H1 (cell line): ENCODE measurements at regions not wholly inside any gene's neighbourhood (a gene's known extent, or its start where the extent isn't known, plus 50 kb on each side); places are given as distances from the start of the nearest gene placed in this dataset.

Experiments
- ASH2L ChIP-seq: fragments of 200-600, 300-600 bp; sonication (generic); IDR thresholded peaks from one replicate; pipeline ENCODE4 v1.7.1; 2017; ENCODE audit warnings: low read length
- FOSL1 ChIP-seq: IDR thresholded peaks from 2 replicates; pipeline ENCODE4 v1.6.1; 2011; ENCODE audit warnings: mild to moderate bottlenecking, low read depth, low read length, moderate library complexity; ENCODE audit not compliant: insufficient read depth
- GTF2F1 ChIP-seq: IDR thresholded peaks from 2 replicates; pipeline ENCODE4 v1.6.1; 2012; ENCODE audit warnings: low read depth, low read length, improper control_type of control experiment, borderline replicate concordance
- JUND ChIP-seq: IDR thresholded peaks from 2 replicates; pipeline ENCODE4 v1.6.1; 2011; ENCODE audit warnings: mild to moderate bottlenecking, improper control_type of control experiment, low read length
- KDM5A ChIP-seq: fragments of 200-600 bp; IDR thresholded peaks from 2 replicates; pipeline ENCODE4 v1.7.1; 2012; ENCODE audit warnings: mild to moderate bottlenecking, low read length, inconsistent platforms, mixed read lengths
- RBBP5 ChIP-seq: IDR thresholded peaks from 2 replicates; pipeline ENCODE4 v1.7.1; 2012; ENCODE audit warnings: low read depth, mild to moderate bottlenecking, inconsistent platforms, low read length, moderate library complexity, borderline replicate concordance
- SAP30 ChIP-seq: fragments of 300-600 bp; sonication (generic); IDR thresholded peaks from 2 replicates; pipeline ENCODE4 v1.7.1; 2012; ENCODE audit warnings: low read length, moderate library complexity, mild to moderate bottlenecking, inconsistent platforms; ENCODE audit not compliant: insufficient read depth, insufficient replicate concordance
- TF ChIP-seq, protein P1 (sequence below): fragments of 300-600 bp; sonication (generic); IDR thresholded peaks from 2 replicates; pipeline ENCODE4 v1.7.1; 2012; ENCODE audit warnings: low read length, moderate library complexity, mild to moderate bottlenecking, inconsistent platforms; ENCODE audit not compliant: insufficient replicate concordance
- TF ChIP-seq, protein P2 (sequence below): IDR thresholded peaks from 2 replicates; pipeline ENCODE4 v1.6.1; 2012; ENCODE audit warnings: inconsistent platforms
- TF ChIP-seq, protein P3 (sequence below): IDR thresholded peaks from 2 replicates; pipeline ENCODE4 v1.6.1; 2011; ENCODE audit warnings: low read length, improper control_type of control experiment

DNA sequence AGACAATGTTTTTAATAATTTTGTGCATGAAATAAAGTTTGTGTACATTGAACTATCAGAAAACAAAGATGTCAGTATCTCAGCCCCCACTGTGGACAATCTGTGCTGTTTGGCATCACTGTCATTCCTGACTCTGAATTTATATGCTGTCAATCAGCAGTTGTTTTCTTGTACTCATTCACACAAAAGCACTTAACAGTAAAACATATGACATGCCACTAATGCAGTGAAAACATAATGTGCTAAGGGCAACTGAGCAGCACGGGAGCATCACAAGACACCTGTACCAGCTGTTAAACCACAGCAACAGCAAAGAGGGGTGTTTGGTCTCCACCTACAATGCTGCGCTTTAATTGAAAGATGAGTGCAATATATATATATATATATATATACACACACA lies 647.8 kb upstream of the SLC35B3 start (continued):
- TF ChIP-seq, protein P1, sequence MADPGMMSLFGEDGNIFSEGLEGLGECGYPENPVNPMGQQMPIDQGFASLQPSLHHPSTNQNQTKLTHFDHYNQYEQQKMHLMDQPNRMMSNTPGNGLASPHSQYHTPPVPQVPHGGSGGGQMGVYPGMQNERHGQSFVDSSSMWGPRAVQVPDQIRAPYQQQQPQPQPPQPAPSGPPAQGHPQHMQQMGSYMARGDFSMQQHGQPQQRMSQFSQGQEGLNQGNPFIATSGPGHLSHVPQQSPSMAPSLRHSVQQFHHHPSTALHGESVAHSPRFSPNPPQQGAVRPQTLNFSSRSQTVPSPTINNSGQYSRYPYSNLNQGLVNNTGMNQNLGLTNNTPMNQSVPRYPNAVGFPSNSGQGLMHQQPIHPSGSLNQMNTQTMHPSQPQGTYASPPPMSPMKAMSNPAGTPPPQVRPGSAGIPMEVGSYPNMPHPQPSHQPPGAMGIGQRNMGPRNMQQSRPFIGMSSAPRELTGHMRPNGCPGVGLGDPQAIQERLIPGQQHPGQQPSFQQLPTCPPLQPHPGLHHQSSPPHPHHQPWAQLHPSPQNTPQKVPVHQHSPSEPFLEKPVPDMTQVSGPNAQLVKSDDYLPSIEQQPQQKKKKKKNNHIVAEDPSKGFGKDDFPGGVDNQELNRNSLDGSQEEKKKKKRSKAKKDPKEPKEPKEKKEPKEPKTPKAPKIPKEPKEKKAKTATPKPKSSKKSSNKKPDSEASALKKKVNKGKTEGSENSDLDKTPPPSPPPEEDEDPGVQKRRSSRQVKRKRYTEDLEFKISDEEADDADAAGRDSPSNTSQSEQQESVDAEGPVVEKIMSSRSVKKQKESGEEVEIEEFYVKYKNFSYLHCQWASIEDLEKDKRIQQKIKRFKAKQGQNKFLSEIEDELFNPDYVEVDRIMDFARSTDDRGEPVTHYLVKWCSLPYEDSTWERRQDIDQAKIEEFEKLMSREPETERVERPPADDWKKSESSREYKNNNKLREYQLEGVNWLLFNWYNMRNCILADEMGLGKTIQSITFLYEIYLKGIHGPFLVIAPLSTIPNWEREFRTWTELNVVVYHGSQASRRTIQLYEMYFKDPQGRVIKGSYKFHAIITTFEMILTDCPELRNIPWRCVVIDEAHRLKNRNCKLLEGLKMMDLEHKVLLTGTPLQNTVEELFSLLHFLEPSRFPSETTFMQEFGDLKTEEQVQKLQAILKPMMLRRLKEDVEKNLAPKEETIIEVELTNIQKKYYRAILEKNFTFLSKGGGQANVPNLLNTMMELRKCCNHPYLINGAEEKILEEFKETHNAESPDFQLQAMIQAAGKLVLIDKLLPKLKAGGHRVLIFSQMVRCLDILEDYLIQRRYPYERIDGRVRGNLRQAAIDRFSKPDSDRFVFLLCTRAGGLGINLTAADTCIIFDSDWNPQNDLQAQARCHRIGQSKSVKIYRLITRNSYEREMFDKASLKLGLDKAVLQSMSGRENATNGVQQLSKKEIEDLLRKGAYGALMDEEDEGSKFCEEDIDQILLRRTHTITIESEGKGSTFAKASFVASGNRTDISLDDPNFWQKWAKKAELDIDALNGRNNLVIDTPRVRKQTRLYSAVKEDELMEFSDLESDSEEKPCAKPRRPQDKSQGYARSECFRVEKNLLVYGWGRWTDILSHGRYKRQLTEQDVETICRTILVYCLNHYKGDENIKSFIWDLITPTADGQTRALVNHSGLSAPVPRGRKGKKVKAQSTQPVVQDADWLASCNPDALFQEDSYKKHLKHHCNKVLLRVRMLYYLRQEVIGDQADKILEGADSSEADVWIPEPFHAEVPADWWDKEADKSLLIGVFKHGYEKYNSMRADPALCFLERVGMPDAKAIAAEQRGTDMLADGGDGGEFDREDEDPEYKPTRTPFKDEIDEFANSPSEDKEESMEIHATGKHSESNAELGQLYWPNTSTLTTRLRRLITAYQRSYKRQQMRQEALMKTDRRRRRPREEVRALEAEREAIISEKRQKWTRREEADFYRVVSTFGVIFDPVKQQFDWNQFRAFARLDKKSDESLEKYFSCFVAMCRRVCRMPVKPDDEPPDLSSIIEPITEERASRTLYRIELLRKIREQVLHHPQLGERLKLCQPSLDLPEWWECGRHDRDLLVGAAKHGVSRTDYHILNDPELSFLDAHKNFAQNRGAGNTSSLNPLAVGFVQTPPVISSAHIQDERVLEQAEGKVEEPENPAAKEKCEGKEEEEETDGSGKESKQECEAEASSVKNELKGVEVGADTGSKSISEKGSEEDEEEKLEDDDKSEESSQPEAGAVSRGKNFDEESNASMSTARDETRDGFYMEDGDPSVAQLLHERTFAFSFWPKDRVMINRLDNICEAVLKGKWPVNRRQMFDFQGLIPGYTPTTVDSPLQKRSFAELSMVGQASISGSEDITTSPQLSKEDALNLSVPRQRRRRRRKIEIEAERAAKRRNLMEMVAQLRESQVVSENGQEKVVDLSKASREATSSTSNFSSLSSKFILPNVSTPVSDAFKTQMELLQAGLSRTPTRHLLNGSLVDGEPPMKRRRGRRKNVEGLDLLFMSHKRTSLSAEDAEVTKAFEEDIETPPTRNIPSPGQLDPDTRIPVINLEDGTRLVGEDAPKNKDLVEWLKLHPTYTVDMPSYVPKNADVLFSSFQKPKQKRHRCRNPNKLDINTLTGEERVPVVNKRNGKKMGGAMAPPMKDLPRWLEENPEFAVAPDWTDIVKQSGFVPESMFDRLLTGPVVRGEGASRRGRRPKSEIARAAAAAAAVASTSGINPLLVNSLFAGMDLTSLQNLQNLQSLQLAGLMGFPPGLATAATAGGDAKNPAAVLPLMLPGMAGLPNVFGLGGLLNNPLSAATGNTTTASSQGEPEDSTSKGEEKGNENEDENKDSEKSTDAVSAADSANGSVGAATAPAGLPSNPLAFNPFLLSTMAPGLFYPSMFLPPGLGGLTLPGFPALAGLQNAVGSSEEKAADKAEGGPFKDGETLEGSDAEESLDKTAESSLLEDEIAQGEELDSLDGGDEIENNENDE: no peak
- TF ChIP-seq GTF2F1 (no peak), RBBP5 (no peak), SAP30 (no peak), FOSL1 (no peak), ASH2L (no peak), JUND (no peak), KDM5A (no peak)
- TF ChIP-seq, protein P2, sequence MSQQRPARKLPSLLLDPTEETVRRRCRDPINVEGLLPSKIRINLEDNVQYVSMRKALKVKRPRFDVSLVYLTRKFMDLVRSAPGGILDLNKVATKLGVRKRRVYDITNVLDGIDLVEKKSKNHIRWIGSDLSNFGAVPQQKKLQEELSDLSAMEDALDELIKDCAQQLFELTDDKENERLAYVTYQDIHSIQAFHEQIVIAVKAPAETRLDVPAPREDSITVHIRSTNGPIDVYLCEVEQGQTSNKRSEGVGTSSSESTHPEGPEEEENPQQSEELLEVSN: no peak
- TF ChIP-seq, protein P3, sequence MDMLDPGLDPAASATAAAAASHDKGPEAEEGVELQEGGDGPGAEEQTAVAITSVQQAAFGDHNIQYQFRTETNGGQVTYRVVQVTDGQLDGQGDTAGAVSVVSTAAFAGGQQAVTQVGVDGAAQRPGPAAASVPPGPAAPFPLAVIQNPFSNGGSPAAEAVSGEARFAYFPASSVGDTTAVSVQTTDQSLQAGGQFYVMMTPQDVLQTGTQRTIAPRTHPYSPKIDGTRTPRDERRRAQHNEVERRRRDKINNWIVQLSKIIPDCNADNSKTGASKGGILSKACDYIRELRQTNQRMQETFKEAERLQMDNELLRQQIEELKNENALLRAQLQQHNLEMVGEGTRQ: no peak
